NAMALWA (cell line): ENCODE measurements at regions not wholly inside any gene's neighbourhood (a gene's known extent, or its start where the extent isn't known, plus 50 kb on each side); places are given as distances from the start of the nearest gene placed in this dataset.

Source experiments
- DNase-seq: peaks from one replicate; pipeline ENCODE4 v3.0.0-alpha.2; 2015; ENCODE audit warnings: low spot score

- peak; percentile 30 for DNase-seq
Measured at GRCh38 chr9:118059484-118060278, 355.5 kb downstream of the TLR4 start.

DNA sequence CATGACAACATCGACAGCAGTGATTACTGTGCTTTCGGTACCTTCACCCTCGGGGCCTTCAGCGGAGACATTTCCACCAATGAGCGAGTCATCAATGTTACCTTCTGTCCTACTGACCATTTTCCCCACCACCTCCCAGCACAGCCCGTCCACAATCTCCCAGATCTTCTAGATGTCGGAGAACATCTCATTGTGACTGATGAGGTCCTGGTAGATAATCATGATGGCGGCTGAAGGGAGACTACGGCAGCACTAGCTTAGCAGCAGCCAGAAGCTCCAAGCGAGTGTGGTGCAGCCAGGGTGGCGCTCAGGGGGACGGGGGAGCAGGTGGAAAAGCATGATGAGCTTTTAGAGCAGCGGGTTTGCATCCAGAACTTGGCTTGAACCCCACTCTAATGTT, 379.0 kb downstream of the TLR4 start:
- no peak for DNase-seq

DNA sequence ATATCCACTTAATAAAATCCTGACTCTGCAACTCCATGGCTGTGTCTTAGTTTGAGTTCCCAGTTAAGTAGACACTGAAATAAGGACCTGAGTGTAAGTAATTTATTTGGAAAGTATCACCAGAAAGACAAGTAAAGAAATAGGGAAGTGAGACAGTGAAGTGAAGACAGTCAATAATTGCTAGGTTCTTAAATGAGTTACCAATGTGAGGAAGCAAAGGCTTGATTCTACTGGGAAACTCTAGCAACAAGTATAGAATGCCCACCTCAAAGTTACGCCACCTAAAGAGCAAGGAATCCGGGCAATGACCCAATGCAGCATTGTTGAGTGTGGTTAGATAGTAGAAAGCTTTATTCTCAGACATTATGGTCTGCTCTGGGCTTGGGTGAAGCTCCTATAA, 383.9 kb downstream of the TLR4 start:
- DNase-seq, result no peak

DNA sequence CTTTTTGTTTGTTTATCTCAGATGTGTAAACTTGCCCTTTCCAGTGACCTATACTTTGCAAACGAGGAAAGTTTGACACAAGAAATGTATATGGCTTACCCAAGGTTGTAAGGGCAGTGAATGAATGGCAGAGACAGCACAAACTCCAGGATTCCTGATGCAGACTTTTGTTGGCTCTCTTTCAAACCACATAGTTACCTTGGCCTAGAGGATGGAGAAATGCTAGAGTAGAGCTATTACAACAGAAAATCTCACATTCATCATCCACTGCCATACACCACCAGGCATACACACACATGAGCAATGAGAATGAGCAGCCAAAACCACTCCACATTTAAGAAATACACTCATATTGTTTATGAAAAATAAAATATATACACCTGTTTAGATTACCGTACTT, 387.0 kb downstream of the TLR4 start:
- DNase-seq, result no peak

- DNase-seq, result no peak
Measured at GRCh38 chr9:118091711-118092500, 387.7 kb downstream of the TLR4 start.

GRCh38 chr9:118094387-118094786, 390.2 kb downstream of the TLR4 start:
- DNase-seq, result no peak

GRCh38 chr9:118100529-118101419, 396.6 kb downstream of the TLR4 start:
- no peak for DNase-seq

DNA sequence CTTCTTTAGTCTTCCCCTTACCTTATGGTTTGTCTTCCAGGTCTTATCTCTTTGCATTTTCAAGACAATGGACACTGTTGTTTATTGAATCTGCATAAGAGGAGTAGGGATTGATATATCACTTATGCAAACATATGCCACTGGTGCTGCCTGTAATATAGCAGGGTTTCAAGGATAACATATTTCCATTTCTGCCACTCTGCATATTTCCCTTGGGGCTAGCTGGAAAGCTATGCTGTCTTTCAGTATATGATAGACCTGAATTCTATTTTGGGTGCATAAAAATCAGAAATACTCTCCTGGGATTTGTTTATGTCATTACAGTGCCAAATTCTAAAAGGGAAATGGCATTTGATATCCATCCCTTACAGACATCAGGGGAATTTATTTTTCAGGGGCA, 400.2 kb downstream of the TLR4 start:
- no peak for DNase-seq

- DNase-seq, result no peak
Measured at GRCh38 chr9:118108971-118109370, 404.8 kb downstream of the TLR4 start.

DNA sequence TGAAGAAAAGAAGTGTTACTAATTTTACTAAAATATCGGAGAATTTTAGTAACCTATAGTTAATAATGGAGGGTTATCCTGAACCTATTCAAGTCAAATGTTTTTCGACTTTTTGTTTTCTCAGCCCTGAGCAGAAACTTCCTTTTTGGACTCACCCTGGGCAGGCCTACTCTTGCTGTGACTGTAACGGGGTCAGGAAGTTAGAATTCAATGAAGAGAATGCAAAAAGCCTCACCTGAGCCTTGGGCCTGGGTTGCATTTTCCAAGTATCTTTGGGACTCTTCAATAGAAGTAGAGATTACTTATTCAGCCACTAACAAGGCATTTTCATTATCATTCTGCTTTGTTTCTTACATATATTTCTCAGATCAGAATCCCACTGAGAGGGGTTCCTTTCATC, 405.3 kb downstream of the TLR4 start:
- DNase-seq, result no peak

DNA sequence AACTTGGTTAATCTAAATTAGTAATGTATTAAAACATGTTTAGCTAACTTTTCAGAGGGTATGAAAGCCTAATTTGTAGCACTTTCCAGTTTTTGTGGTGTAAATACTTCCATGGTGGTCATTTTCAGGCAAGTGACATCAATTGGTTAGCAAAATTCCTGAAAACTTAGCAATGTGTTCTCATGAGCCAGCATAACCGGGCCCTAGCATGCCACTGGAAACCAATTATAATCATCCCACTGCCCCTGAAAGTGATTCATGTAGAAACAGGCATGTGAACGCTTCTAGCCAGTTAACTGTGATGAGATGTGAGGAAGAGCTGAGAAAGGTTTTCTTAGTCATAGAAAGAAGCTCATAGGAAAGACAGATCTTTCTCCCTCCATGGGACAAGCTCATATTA, 417.2 kb downstream of the TLR4 start:
- DNase-seq, result no peak

GRCh38 chr9:118128313-118128712, 424.1 kb downstream of the TLR4 start:
- DNase-seq, result no peak

DNA sequence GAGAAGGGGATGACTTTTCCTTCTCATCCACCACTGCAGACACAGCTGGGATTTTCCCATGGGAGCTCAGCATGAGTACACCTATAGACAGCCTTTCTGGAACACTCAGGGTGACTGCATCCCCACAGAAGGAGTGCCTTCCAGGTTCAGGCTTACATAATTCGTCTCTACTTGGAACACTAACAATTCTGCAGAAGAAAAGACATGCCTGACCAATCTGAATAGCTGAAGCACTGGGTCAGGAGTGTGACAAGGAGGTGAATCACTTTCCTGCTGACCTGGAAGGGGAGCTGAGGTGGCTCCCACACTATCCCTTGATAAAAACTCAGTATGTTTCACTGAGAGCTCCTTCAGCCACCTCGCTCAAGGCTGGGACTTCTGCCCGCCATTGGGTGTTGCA, 425.3 kb downstream of the TLR4 start:
- no peak for DNase-seq

DNA sequence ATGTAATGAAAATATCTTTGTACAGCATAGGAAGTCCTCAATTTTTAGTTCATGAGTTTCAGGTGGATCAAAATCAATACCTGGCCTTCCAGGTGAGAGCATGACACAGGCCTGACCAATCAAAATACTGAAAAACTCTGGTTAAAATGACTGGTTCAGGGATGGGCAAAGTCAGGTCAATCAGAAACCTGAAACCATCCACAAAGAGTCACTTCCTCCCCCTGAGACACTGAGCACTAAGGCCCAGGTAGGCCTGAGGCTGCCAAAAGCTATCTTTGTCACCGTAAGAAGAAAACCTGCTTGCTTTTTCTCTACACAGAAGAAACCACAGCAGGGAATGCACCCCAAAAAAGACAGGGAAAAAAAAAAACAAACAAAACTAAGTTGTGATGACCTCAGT, 444.8 kb downstream of the TLR4 start:
- DNase-seq, result no peak

- no peak for DNase-seq
Measured at GRCh38 chr9:118156846-118157245, 452.6 kb downstream of the TLR4 start.

- DNase-seq, result no peak
Measured at GRCh38 chr9:118162716-118163115, 458.5 kb downstream of the TLR4 start.

DNA sequence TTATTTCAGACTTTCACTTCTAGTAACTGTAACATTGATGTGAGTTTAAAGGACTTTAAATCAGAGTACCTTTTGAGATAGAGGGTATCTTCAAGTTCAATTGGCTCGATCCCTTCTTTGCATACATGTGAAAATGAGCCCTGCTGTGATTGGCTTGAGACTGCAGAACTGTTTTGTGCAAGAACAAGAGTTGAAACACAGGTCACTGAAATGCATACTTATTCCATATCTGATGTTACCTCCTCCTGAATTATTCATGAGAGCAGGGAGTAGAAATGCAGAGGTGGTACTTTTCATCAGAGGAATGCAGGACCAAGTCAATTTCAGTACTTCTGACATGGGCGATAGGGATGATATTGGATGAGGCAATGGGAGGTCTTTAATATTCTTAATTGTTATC, 459.5 kb downstream of the TLR4 start:
- DNase-seq, result no peak

- no peak for DNase-seq
Measured at GRCh38 chr9:118165451-118165850, 461.2 kb downstream of the TLR4 start.

DNA sequence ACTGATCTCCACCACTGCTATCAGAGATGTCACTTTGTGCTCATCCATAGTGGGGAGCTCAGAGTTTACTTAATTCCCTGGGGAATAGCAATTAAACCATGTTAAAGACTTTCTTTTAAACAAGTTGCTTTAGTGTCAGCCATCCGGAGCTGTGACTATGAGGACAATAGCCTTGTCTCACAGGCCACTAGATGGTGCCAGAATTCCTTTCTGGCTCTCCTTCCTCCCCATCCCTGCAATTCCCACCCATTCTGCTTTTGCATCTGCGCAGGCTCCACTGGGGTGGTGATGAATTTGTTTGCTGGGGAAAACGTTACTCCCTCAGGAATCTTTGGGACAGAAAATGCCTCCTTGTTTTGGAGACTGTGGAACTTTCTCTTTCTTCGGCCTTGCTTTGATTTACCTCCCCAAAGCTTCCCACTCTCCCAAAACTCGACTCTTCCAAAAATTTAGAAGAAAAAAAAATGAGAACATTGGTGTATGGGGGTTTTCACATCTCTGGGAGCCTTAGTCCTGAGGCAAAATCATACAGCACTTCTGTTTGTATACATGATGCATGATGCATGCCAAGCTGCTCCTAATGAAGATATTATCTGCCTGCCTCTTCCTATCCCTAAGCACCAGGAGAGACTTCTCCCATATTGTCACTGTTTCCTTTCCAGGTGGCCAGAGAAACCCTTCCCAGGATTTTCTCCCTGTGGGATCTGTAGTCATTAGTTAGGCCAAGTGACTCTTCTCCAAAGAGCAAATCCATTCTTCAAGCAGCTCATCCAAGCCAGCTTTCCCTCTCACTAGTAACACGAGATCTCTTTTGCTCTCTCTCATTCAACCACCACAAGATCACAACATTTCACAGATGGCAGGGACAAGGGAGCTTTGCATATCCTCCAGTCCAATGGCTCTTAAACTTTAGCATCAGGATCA, 466.1 kb downstream of the TLR4 start:
- peak; percentile 28 for DNase-seq

GRCh38 chr9:118177241-118177640, 473.0 kb downstream of the TLR4 start:
- DNase-seq, result no peak

DNA sequence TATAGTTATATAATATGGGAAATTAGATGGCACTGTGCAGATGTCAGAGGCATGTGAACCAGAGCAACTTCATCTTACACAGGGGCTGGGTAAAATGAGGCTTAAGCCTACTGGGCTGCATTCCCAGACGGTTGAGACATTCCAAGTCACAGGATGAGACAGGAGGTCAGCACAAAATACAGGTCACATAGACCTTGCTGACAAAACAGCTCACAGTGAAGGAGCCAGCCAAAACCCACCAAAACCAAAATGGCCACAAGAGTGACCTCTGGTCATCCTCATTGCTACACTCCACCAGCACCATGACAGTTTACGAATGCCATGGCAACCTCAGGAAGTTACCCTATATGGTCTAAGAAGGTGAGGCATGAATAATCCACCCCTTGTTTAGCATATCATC, 479.4 kb downstream of the TLR4 start:
- DNase-seq, result no peak
